Central memory CD8-positive, alpha-beta T cell (primary cell): ENCODE measurements at regions not wholly inside any gene's neighbourhood (a gene's known extent, or its start where the extent isn't known, plus 50 kb on each side); places are given as distances from the start of the nearest gene placed in this dataset.

Source experiments
- ATAC-seq: fragments of 150-1000 bp; cut with Tn5 transposase; replicated peaks from 2 replicates; pipeline ENCODE4 v1.10.0; 2022; ENCODE audit warnings: mild to moderate bottlenecking, moderate FRiP score, moderate number of reproducible peaks; ENCODE audit not compliant: poor library complexity, severe bottlenecking; ENCODE audit errors: extremely low read depth
- DNase-seq, 2 donors: peaks; one replicate each; pipeline ENCODE4 v3.0.0; 2021; ENCODE audit warnings: low spot score in 2 of 2
- H3K27ac Mint-ChIP-seq: one replicate; pipeline ENCODE4 v1.8.0; 2022; ENCODE audit warnings: low read depth, mild to moderate bottlenecking, moderate library complexity, mixed read lengths
- H3K27me3 Mint-ChIP-seq: one replicate; pipeline ENCODE4 v1.8.0; 2022; ENCODE audit warnings: mixed read lengths
- H3K36me3 Mint-ChIP-seq: one replicate; pipeline ENCODE4 v1.8.0; 2022; ENCODE audit warnings: mild to moderate bottlenecking, moderate library complexity, mixed read lengths; ENCODE audit not compliant: insufficient read depth
- H3K4me1 Mint-ChIP-seq: one replicate; pipeline ENCODE4 v1.8.0; 2022; ENCODE audit warnings: mixed read lengths
- H3K4me3 Mint-ChIP-seq: one replicate; pipeline ENCODE4 v1.8.0; 2022; ENCODE audit warnings: mild to moderate bottlenecking, moderate library complexity, mixed read lengths
- H3K9me3 Mint-ChIP-seq: one replicate; pipeline ENCODE4 v1.8.0; 2022; ENCODE audit warnings: mixed read lengths

GRCh38 chr16:8023326-8023725 is 567.0 kb downstream of the TMEM114 start:
- Mint-ChIP-seq H3K4me1 (no peaks in the 10 kb centered on the region), H3K4me3 (no peak overlapping the region), H3K27ac (no peak overlapping the region), H3K27me3 (no peaks in the 10 kb centered on the region), H3K9me3 (peaks cover 18% of the 10 kb centered on the region), H3K36me3 (no peaks in the 10 kb centered on the region)
- ATAC-seq (no peak), DNase-seq (no peak)

GRCh38 chr16:8005096-8005860 is 585.0 kb downstream of the TMEM114 start:
- Mint-ChIP-seq H3K9me3 (peaks cover 30% of the 10 kb centered on the region), H3K4me3 (no peak overlapping the region)
- ATAC-seq: no peak

GRCh38 chr16:7998789-7999453 is 591.4 kb downstream of the TMEM114 start:
- Mint-ChIP-seq H3K27me3 (no peaks in the 10 kb centered on the region), H3K9me3 (peaks cover 28% of the 10 kb centered on the region), H3K27ac (no peak overlapping the region), H3K4me3 (no peak overlapping the region), H3K36me3 (no peaks in the 10 kb centered on the region), H3K4me1 (no peaks in the 10 kb centered on the region)
- DNase-seq: no peak
- ATAC-seq: no peak

More at GRCh38 chr16:8005096-8005860, 585.0 kb downstream of the TMEM114 start:
- no peak for DNase-seq
- H3K36me3 Mint-ChIP-seq: no peaks in the 10 kb centered on the region
- H3K27ac Mint-ChIP-seq: no peak overlapping the region
- no peaks in the 10 kb centered on the region for H3K27me3 Mint-ChIP-seq
- H3K4me1 Mint-ChIP-seq: no peaks in the 10 kb centered on the region

- no peak for DNase-seq
- peaks cover 27% of the 10 kb centered on the region for H3K9me3 Mint-ChIP-seq
- no peaks in the 10 kb centered on the region for H3K36me3 Mint-ChIP-seq
- H3K4me3 Mint-ChIP-seq: no peak overlapping the region
- no peaks in the 10 kb centered on the region for H3K27me3 Mint-ChIP-seq
- no peak for ATAC-seq
- H3K4me1 Mint-ChIP-seq: no peaks in the 10 kb centered on the region
- H3K27ac Mint-ChIP-seq: no peak overlapping the region
These were observed 592.3 kb downstream of the TMEM114 start for GRCh38 chr16:7997966-7998365.

GRCh38 chr16:7992616-7993015 is 597.7 kb downstream of the TMEM114 start:
- Mint-ChIP-seq H3K9me3 (peaks cover 16% of the 10 kb centered on the region), H3K27ac (no peak overlapping the region)

GRCh38 chr16:7990626-7991260 is 599.6 kb downstream of the TMEM114 start:
- Mint-ChIP-seq H3K27me3 (no peaks in the 10 kb centered on the region), H3K4me3 (no peak overlapping the region), H3K9me3 (peaks cover 21% of the 10 kb centered on the region), H3K27ac (no peak overlapping the region), H3K4me1 (no peaks in the 10 kb centered on the region), H3K36me3 (peaks cover 1% of the 10 kb centered on the region)
- DNase-seq: no peak
- no peak for ATAC-seq

More at GRCh38 chr16:7992616-7993015, 597.7 kb downstream of the TMEM114 start:
- DNase-seq: no peak
- H3K27me3 Mint-ChIP-seq: no peaks in the 10 kb centered on the region
- no peaks in the 10 kb centered on the region for H3K4me1 Mint-ChIP-seq
- H3K36me3 Mint-ChIP-seq: no peaks in the 10 kb centered on the region
- no peak overlapping the region for H3K4me3 Mint-ChIP-seq
- no peak for ATAC-seq

- no peak for ATAC-seq
- Mint-ChIP-seq H3K27me3 (no peaks in the 10 kb centered on the region), H3K4me3 (no peak overlapping the region), H3K9me3 (peaks cover 21% of the 10 kb centered on the region), H3K27ac (no peak overlapping the region), H3K4me1 (no peaks in the 10 kb centered on the region), H3K36me3 (peaks cover 1% of the 10 kb centered on the region)
- no peak for DNase-seq
These were observed 606.6 kb downstream of the TMEM114 start for GRCh38 chr16:7983676-7984075.

- no peak for ATAC-seq
- no peak for DNase-seq
- H3K9me3 Mint-ChIP-seq: peaks cover 16% of the 10 kb centered on the region
These were observed 610.2 kb downstream of the TMEM114 start for GRCh38 chr16:7980133-7980483.

GRCh38 chr16:7979448-7980132 is 610.7 kb downstream of the TMEM114 start:
- no peaks in the 10 kb centered on the region for H3K27me3 Mint-ChIP-seq
- H3K4me1 Mint-ChIP-seq: no peaks in the 10 kb centered on the region
- H3K27ac Mint-ChIP-seq: no peak overlapping the region
- H3K9me3 Mint-ChIP-seq: peaks cover 20% of the 10 kb centered on the region
- no peak overlapping the region for H3K4me3 Mint-ChIP-seq
- H3K36me3 Mint-ChIP-seq: no peaks in the 10 kb centered on the region
- ATAC-seq (no peak), DNase-seq (no peak)

More at GRCh38 chr16:7980133-7980483, 610.2 kb downstream of the TMEM114 start:
- Mint-ChIP-seq H3K27me3 (no peaks in the 10 kb centered on the region), H3K27ac (no peak overlapping the region), H3K4me3 (no peak overlapping the region), H3K4me1 (no peaks in the 10 kb centered on the region), H3K36me3 (no peaks in the 10 kb centered on the region)

GRCh38 chr16:7976563-7976962 is 613.7 kb downstream of the TMEM114 start:
- no peak overlapping the region for H3K4me3 Mint-ChIP-seq
- H3K36me3 Mint-ChIP-seq: no peaks in the 10 kb centered on the region
- H3K9me3 Mint-ChIP-seq: peaks cover 22% of the 10 kb centered on the region
- H3K27ac Mint-ChIP-seq: no peak overlapping the region
- no peaks in the 10 kb centered on the region for H3K27me3 Mint-ChIP-seq
- DNase-seq (no peak), ATAC-seq (no peak)
- H3K4me1 Mint-ChIP-seq: no peaks in the 10 kb centered on the region

- Mint-ChIP-seq H3K27me3 (no peaks in the 10 kb centered on the region), H3K9me3 (peaks cover 17% of the 10 kb centered on the region), H3K27ac (no peak overlapping the region), H3K4me1 (no peaks in the 10 kb centered on the region), H3K36me3 (no peaks in the 10 kb centered on the region), H3K4me3 (no peak overlapping the region)
- ATAC-seq: no peak
- DNase-seq: no peak
These were observed 614.2 kb downstream of the TMEM114 start for GRCh38 chr16:7976125-7976524.

GRCh38 chr16:7967996-7968509 is 622.3 kb downstream of the TMEM114 start:
- no peaks in the 10 kb centered on the region for H3K4me1 Mint-ChIP-seq
- no peaks in the 10 kb centered on the region for H3K27me3 Mint-ChIP-seq
- H3K9me3 Mint-ChIP-seq: peaks cover 9% of the 10 kb centered on the region
- no peak overlapping the region for H3K4me3 Mint-ChIP-seq
- no peaks in the 10 kb centered on the region for H3K36me3 Mint-ChIP-seq
- ATAC-seq: no peak
- no peak for DNase-seq
- no peak overlapping the region for H3K27ac Mint-ChIP-seq
